ENCODE measurements at regions not wholly inside any gene's neighbourhood (a gene's known extent, or its start where the extent isn't known, plus 50 kb on each side); places are given as distances from the start of the nearest gene placed in this dataset.

DNA sequence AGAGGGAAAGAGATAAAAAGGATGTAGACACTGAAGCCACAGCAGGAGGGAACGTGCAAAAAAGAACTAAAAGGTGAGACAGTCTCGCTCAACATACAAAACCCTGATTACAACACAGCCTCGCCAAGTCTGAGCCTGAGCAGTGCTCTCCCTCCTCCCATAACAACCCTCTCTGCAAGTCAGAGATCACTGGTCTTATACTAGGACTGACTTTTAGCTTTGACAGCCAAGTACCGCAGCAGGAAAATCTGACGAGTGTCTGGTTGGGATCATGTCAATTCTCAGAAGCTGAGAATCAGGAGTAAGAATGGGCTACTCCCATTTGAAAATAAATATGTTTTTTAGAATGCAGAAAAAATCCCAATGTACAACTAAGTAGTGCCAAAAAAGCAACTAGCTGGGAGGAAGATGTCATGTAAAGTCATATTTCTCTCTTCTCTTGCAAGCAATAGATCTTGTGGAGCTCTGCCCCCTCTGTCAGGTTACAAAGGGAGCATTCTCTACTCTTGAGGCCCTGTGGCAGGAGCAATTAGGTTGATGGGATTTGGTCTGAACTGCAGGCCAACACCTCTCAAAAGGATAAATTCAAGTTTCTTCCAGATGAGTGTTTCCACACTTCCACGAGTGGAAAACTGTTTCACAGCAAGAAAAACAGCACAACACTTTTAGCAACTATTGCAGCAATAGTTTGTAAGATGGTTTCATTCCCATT is 118.9 kb upstream of the COL21A1 start:
- peaks cover 0 to 16% of the 10 kb centered on the region in 2 donors for H3K27me3 Mint-ChIP-seq (ENCODE audit: low read depth in 2 of 2)
- Histone ChIP-seq H3K9me3 (ENCODE audit: control insufficient read depth, insufficient read depth, low read length) (no peaks in the 10 kb centered on the region), H3K27ac (ENCODE audit: low read length) (no peak overlapping the region), H3K4me3 (ENCODE audit: low read length) (no peak overlapping the region), H3K36me3 (ENCODE audit: control insufficient read depth, insufficient read depth, low read length) (no peaks in the 10 kb centered on the region), H3K4me1 (ENCODE audit: control insufficient read depth, insufficient read depth, low read length) (no peaks in the 10 kb centered on the region), H3K27me3 (ENCODE audit: control insufficient read depth, insufficient read depth, low read length) (no peaks in the 10 kb centered on the region)
- DNase-seq (no peak), ATAC-seq (no peak)
- no peak for TF ChIP-seq CTCF (IDR thresholded peaks at IDR 0.05)
- no peak overlapping the region for H3K4me3 Mint-ChIP-seq
- WGBS (ENCODE audit: insufficient coverage): 87% methylated on average over 5 of the region's 6 CpGs
- no peak overlapping the region for H3K27ac Mint-ChIP-seq
- H3K36me3 Mint-ChIP-seq: no peaks in the 10 kb centered on the region
- no peaks in the 10 kb centered on the region for H3K4me1 Mint-ChIP-seq
- no peaks in the 10 kb centered on the region for H3K9me3 Mint-ChIP-seq
- intact Hi-C loops (cut with micrococcal nuclease): no loop called here

DNA sequence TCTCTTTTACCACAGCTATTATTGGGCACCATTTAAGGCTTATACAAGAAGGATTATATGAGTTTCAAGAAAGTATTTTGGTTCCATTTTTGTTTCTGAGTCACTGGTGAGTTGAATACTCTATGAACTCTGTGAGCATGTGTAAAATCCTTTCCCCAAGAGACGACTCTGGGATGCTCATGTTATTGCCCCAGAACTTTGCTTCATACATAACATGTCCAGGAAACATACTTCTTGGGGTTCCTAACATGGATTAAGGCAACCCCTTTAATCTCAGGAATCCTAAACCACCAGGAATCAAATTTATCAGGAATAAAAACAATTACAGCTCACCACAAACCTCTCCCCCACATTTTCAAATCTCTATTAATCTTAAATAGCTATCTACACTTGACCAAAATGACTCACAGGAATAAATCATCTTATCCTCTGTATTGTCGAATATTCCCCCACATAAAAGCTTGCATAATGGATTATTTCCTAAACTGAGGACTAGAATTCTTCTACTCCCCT is 117.5 kb upstream of the COL21A1 start:
- Mint-ChIP-seq H3K9me3 (no peaks in the 10 kb centered on the region), H3K36me3 (no peaks in the 10 kb centered on the region), H3K4me1 (no peaks in the 10 kb centered on the region), H3K4me3 (no peak overlapping the region), H3K27ac (no peak overlapping the region), H3K27me3 (ENCODE audit: low read depth in 2 of 2) (peaks cover 0 to 16% of the 10 kb centered on the region in 2 donors)
- DNase-seq: no peak
- H3K4me3 ChIP-seq (ENCODE audit: low read length): no peak overlapping the region
- 60% methylated on average over 2 of the region's 2 CpGs for WGBS (ENCODE audit: insufficient coverage)
- no peak for ATAC-seq
- no peaks in the 10 kb centered on the region for H3K9me3 ChIP-seq (ENCODE audit: control insufficient read depth, insufficient read depth, low read length)
- no peak overlapping the region for H3K27ac ChIP-seq (ENCODE audit: low read length)
- no peaks in the 10 kb centered on the region for H3K4me1 ChIP-seq (ENCODE audit: control insufficient read depth, insufficient read depth, low read length)
- H3K27me3 ChIP-seq (ENCODE audit: control insufficient read depth, insufficient read depth, low read length): no peaks in the 10 kb centered on the region
- intact Hi-C loops (cut with micrococcal nuclease): no loop called here
- H3K36me3 ChIP-seq (ENCODE audit: control insufficient read depth, insufficient read depth, low read length): no peaks in the 10 kb centered on the region
- TF ChIP-seq CTCF (IDR thresholded peaks at IDR 0.05): no peak

DNA sequence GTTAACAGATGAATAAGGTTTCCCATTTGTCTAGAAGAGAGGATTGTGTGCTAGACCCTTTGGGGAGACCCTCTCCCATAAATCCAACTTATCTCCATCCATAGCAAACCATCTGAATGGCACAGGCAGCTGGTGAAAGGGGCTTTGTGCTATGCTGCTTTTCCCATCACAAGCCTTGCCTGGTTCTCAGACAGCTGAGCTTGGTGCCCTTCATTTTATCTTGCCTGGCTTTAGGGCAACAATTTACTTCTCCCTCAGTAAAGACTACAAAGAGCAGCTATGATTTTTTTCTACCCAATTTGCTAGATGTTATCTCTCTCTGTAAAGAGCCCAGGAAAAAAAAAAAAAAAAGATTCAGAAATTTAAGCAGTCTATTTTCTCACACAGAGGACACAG is 117.0 kb upstream of the COL21A1 start:
- H3K9me3 ChIP-seq (ENCODE audit: control insufficient read depth, insufficient read depth, low read length): no peaks in the 10 kb centered on the region
- no peaks in the 10 kb centered on the region for H3K27me3 ChIP-seq (ENCODE audit: control insufficient read depth, insufficient read depth, low read length)
- TF ChIP-seq CTCF (IDR thresholded peaks at IDR 0.05): no peak
- Mint-ChIP-seq H3K36me3 (no peaks in the 10 kb centered on the region), H3K27me3 (ENCODE audit: low read depth in 2 of 2) (peaks cover 0 to 16% of the 10 kb centered on the region in 2 donors), H3K4me1 (no peaks in the 10 kb centered on the region), H3K9me3 (no peaks in the 10 kb centered on the region), H3K4me3 (no peak overlapping the region), H3K27ac (no peak overlapping the region)
- H3K27ac ChIP-seq (ENCODE audit: low read length): no peak overlapping the region
- H3K4me1 ChIP-seq (ENCODE audit: control insufficient read depth, insufficient read depth, low read length): no peaks in the 10 kb centered on the region
- intact Hi-C loops (cut with micrococcal nuclease): no loop called here
- H3K4me3 ChIP-seq (ENCODE audit: low read length): no peak overlapping the region
- no peaks in the 10 kb centered on the region for H3K36me3 ChIP-seq (ENCODE audit: control insufficient read depth, insufficient read depth, low read length)
- DNase-seq: no peak
- no peak for ATAC-seq
